Glutamatergic neuron (in vitro differentiated cells): ENCODE measurements at regions not wholly inside any gene's neighbourhood (a gene's known extent, or its start where the extent isn't known, plus 50 kb on each side); places are given as distances from the start of the nearest gene placed in this dataset.

ENCODE experiments used
- DNase-seq: peaks from one replicate; pipeline ENCODE4 v3.0.0; 2022
- H3K27ac Mint-ChIP-seq: one replicate; pipeline ENCODE4 v1.8.0; 2020; ENCODE audit warnings: mild to moderate bottlenecking, mixed read lengths, inconsistent platforms; ENCODE audit not compliant: unreplicated experiment
- H3K27me3 Mint-ChIP-seq: one replicate; pipeline ENCODE4 v1.8.0; 2020; ENCODE audit warnings: mild to moderate bottlenecking, moderate library complexity, mixed read lengths, inconsistent platforms; ENCODE audit not compliant: unreplicated experiment
- H3K36me3 Mint-ChIP-seq: one replicate; pipeline ENCODE4 v1.8.0; 2020; ENCODE audit warnings: mild to moderate bottlenecking, mixed read lengths, inconsistent platforms; ENCODE audit not compliant: unreplicated experiment
- H3K4me1 Mint-ChIP-seq: one replicate; pipeline ENCODE4 v1.8.0; 2020; ENCODE audit warnings: mild to moderate bottlenecking, low read depth, mixed read lengths, inconsistent platforms; ENCODE audit not compliant: unreplicated experiment
- H3K4me3 Mint-ChIP-seq: one replicate; pipeline ENCODE4 v1.8.0; 2020; ENCODE audit warnings: mild to moderate bottlenecking, mixed read lengths, inconsistent platforms; ENCODE audit not compliant: unreplicated experiment
- H3K9me3 Mint-ChIP-seq: one replicate; pipeline ENCODE4 v1.8.0; 2020; ENCODE audit warnings: mild to moderate bottlenecking, moderate library complexity, mixed read lengths, inconsistent platforms; ENCODE audit not compliant: unreplicated experiment
- TF ChIP-seq, protein P1 (sequence below): fragments of 200-600 bp; sonication (generic); IDR thresholded peaks from one replicate; pipeline ENCODE4 v1.5.0; 2021; ENCODE audit not compliant: partially characterized antibody, unreplicated experiment

DNA sequence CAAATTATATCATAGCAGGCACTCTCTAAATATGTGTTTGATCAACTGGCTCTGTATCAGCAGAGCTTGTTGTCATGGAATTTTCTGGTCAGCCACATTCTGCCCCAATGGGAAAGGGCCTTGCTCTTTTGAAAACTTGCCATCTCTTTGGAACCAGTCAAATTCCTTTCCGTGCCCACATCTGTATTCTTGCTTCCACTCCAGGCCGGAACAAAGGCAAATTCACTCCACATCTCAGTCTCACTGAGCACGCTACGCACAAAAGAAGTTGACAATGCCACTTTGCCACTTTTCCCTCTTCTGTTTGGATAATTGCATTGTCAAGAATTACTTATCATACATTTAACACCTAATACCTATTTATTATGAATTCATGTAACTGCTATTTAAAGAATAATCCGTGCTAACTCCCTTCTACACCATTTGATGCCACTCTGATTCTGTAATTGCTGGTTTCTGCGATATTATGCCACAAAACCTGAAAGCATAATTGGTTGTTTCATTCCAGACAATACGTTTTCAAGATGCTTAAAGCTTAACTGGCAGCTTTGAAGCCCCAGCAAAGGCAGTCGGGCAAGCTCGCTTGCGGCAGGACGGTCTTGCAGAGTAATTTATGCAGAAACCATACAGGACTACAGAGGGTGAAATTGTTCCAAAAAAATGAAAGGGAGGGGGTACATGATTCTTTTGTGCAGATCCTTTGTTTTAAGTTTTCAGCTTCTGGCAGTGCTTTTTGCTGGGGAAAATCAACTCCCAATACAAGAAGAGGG lies 277.7 kb downstream of the MSX2 start:
- Mint-ChIP-seq H3K4me1 (no peaks in the 10 kb centered on the region), H3K4me3 (no peak overlapping the region), H3K27me3 (no peaks in the 10 kb centered on the region), H3K36me3 (peaks cover 12% of the 10 kb centered on the region), H3K27ac (no peak overlapping the region), H3K9me3 (peaks cover 6% of the 10 kb centered on the region)
- TF ChIP-seq, protein P1, sequence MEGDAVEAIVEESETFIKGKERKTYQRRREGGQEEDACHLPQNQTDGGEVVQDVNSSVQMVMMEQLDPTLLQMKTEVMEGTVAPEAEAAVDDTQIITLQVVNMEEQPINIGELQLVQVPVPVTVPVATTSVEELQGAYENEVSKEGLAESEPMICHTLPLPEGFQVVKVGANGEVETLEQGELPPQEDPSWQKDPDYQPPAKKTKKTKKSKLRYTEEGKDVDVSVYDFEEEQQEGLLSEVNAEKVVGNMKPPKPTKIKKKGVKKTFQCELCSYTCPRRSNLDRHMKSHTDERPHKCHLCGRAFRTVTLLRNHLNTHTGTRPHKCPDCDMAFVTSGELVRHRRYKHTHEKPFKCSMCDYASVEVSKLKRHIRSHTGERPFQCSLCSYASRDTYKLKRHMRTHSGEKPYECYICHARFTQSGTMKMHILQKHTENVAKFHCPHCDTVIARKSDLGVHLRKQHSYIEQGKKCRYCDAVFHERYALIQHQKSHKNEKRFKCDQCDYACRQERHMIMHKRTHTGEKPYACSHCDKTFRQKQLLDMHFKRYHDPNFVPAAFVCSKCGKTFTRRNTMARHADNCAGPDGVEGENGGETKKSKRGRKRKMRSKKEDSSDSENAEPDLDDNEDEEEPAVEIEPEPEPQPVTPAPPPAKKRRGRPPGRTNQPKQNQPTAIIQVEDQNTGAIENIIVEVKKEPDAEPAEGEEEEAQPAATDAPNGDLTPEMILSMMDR = no peak
- DNase-seq = no peak

DNA sequence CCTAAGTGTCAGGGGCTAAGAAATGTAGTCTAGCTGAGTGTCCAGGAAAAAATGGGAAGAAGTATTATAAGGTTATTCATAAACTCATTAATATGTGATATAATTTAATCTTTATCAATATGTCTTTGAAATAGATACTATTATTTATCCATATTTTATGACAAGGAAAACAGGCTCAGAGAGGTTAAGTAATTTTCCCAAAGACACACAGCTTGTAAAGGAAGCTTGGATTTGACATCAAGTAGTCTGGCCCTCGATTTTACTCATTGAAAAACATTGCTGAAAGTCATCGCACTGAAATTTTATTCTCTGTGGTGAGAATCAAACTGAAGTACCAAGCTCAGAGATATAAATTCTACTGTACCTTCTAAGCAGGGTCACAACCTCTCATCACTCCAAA lies 276.9 kb downstream of the MSX2 start:
- Mint-ChIP-seq H3K36me3 (peaks cover 12% of the 10 kb centered on the region), H3K9me3 (peaks cover 6% of the 10 kb centered on the region), H3K4me1 (no peaks in the 10 kb centered on the region), H3K4me3 (no peak overlapping the region), H3K27me3 (no peaks in the 10 kb centered on the region), H3K27ac (no peak overlapping the region)
- TF ChIP-seq, protein P1 = no peak
- DNase-seq = no peak

DNA sequence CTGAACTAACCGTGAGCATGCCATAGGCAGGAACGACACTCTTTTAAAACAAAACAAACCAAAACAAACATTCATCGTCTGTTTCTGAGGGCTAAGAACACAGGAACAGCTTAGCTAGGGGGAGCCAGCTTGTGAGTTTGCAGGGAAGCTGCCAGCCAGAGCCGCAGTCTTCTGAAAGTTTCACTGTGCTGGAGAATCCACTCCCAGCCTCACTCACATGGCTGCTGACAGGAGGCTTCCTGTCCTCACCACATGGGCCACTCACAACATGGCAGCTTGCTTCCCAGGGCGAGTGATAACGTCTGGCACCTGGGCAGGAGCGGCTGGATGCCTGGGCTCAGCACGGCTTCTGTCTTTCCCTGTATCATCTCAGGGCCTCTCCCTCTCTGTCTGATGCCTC lies 275.2 kb downstream of the MSX2 start:
- TF ChIP-seq, protein P1 = no peak
- DNase-seq = no peak
- peaks cover 6% of the 10 kb centered on the region for H3K9me3 Mint-ChIP-seq
- H3K27me3 Mint-ChIP-seq = no peaks in the 10 kb centered on the region
- H3K4me1 Mint-ChIP-seq = no peaks in the 10 kb centered on the region
- no peak overlapping the region for H3K27ac Mint-ChIP-seq
- no peak overlapping the region for H3K4me3 Mint-ChIP-seq
- peaks cover 11% of the 10 kb centered on the region for H3K36me3 Mint-ChIP-seq

DNA sequence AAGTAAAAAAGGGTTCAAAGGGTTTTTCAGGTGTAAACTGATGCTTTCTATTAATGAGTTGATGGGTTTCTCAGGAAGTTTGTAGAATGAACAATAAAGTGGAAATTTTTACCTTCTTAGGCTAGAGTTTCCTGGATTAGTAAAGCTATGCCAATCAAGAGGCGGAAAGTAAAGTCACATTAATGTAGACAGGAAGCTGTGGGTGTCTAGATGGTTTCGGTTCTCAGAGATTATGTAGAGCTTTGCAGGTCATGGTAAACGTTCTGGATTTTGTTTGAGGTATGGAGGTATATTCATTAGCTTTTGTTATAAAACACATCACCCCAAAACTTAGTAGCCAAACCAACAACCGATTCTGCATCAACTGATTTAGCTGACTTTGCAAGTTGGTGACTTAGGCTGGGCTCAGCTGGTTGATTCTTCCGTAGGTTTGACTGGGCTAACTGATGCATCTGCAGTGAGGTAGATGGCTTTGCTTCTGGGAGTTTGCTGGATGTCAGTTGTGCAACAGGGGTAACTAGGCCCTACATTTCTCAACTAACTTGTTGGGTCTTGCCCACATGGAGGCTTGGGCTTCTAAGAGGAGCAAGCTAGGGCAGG lies 273.8 kb downstream of the MSX2 start:
- no peaks in the 10 kb centered on the region for H3K27me3 Mint-ChIP-seq
- TF ChIP-seq, protein P1 = no peak
- DNase-seq = no peak
- H3K27ac Mint-ChIP-seq = no peak overlapping the region
- H3K4me3 Mint-ChIP-seq = no peak overlapping the region
- H3K36me3 Mint-ChIP-seq = peaks cover 4% of the 10 kb centered on the region
- no peaks in the 10 kb centered on the region for H3K4me1 Mint-ChIP-seq
- peaks cover 3% of the 10 kb centered on the region for H3K9me3 Mint-ChIP-seq

DNA sequence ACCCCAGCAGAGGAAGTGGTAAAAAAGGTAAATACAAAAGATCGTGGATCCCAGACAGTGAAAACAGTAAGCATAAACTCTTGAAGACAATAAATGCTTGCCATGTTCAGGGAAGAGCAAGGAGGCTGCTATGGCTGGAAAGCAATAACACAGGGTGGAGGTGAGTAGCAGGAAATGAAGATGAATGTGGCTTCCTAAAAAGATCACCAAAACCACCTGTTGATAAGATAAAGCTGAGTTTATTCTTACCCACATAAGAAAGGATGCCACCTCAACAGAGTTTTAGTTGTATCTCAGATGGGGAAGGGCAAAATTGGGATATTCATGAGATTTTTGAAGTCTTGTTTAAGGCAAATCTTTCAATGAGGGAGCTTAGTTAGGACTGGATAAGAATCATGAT lies 273.3 kb downstream of the MSX2 start:
- no peak overlapping the region for H3K27ac Mint-ChIP-seq
- peaks cover 3% of the 10 kb centered on the region for H3K9me3 Mint-ChIP-seq
- H3K4me3 Mint-ChIP-seq = no peak overlapping the region
- peaks cover 4% of the 10 kb centered on the region for H3K36me3 Mint-ChIP-seq
- H3K4me1 Mint-ChIP-seq = no peaks in the 10 kb centered on the region
- DNase-seq = no peak
- TF ChIP-seq, protein P1 = no peak
- H3K27me3 Mint-ChIP-seq = no peaks in the 10 kb centered on the region
